ENCODE measurements at regions not wholly inside any gene's neighbourhood (a gene's known extent, or its start where the extent isn't known, plus 50 kb on each side); places are given as distances from the start of the nearest gene placed in this dataset.

GRCh38 chr10:111486346-111486745 lies 409.5 kb downstream of the ADRA2A start:
- TF ChIP-seq, protein P1, sequence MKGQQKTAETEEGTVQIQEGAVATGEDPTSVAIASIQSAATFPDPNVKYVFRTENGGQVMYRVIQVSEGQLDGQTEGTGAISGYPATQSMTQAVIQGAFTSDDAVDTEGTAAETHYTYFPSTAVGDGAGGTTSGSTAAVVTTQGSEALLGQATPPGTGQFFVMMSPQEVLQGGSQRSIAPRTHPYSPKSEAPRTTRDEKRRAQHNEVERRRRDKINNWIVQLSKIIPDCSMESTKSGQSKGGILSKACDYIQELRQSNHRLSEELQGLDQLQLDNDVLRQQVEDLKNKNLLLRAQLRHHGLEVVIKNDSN (CRISPR knock-in tag; IDR thresholded peaks at IDR 0.05) = no peak
- TF ChIP-seq, protein P2, sequence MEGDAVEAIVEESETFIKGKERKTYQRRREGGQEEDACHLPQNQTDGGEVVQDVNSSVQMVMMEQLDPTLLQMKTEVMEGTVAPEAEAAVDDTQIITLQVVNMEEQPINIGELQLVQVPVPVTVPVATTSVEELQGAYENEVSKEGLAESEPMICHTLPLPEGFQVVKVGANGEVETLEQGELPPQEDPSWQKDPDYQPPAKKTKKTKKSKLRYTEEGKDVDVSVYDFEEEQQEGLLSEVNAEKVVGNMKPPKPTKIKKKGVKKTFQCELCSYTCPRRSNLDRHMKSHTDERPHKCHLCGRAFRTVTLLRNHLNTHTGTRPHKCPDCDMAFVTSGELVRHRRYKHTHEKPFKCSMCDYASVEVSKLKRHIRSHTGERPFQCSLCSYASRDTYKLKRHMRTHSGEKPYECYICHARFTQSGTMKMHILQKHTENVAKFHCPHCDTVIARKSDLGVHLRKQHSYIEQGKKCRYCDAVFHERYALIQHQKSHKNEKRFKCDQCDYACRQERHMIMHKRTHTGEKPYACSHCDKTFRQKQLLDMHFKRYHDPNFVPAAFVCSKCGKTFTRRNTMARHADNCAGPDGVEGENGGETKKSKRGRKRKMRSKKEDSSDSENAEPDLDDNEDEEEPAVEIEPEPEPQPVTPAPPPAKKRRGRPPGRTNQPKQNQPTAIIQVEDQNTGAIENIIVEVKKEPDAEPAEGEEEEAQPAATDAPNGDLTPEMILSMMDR (IDR thresholded peaks at IDR 0.05) = no peak
- TF ChIP-seq FOXK1 (CRISPR knock-in tag; IDR thresholded peaks at IDR 0.05) (no peak), USF2 (CRISPR knock-in tag; IDR thresholded peaks at IDR 0.05) (no peak)

Data from WTC11 (cell line).